Osteoblast (primary cell): ENCODE measurements at regions not wholly inside any gene's neighbourhood (a gene's known extent, or its start where the extent isn't known, plus 50 kb on each side); places are given as distances from the start of the nearest gene placed in this dataset.

ENCODE experiments used
- DNase-seq: peaks from one replicate; pipeline ENCODE4 v3.0.0; 2011; ENCODE audit warnings: low spot score, mixed read lengths; ENCODE audit not compliant: insufficient read length; ENCODE audit errors: missing footprints
- H2AFZ ChIP-seq: 2 replicates; pipeline ENCODE4 v1.6.0; 2011; ENCODE audit warnings: mild to moderate bottlenecking, low read length
- H3K27ac ChIP-seq: 2 replicates; pipeline ENCODE4 v1.5.1; 2011; ENCODE audit warnings: mild to moderate bottlenecking, low read depth, low read length, moderate library complexity
- H3K27me3 ChIP-seq: 2 replicates; pipeline ENCODE4 v1.6.0; 2012; ENCODE audit warnings: mild to moderate bottlenecking, control low read depth, inconsistent platforms, low read length, moderate library complexity; ENCODE audit not compliant: insufficient read depth
- H3K36me3 ChIP-seq: 2 replicates; pipeline ENCODE4 v1.5.1; 2011; ENCODE audit warnings: mild to moderate bottlenecking, low read length, control low read depth, moderate library complexity; ENCODE audit not compliant: insufficient read depth
- H3K4me1 ChIP-seq: 2 replicates; pipeline ENCODE4 v1.5.1; 2011; ENCODE audit warnings: mild to moderate bottlenecking, low read length, control low read depth, moderate library complexity; ENCODE audit not compliant: insufficient read depth
- H3K4me2 ChIP-seq: 2 replicates; pipeline ENCODE4 v1.6.0; 2011; ENCODE audit warnings: mild to moderate bottlenecking, low read length; ENCODE audit not compliant: insufficient read depth
- H3K4me3 ChIP-seq: fragments of 200-600 bp; sonication (generic); 3 replicates; pipeline ENCODE4 v1.5.1; 2012; ENCODE audit warnings: mild to moderate bottlenecking, low read length, inconsistent platforms; ENCODE audit not compliant: insufficient read depth
- H3K79me2 ChIP-seq: 2 replicates; pipeline ENCODE4 v1.6.0; 2012; ENCODE audit warnings: mild to moderate bottlenecking, low read length, control low read depth, inconsistent platforms; ENCODE audit not compliant: insufficient read depth
- H3K9me3 ChIP-seq: 2 replicates; pipeline ENCODE4 v1.5.1; 2011; ENCODE audit warnings: low read depth, low read length, control low read depth
- H4K20me1 ChIP-seq: 2 replicates; pipeline ENCODE4 v1.6.0; 2012; ENCODE audit warnings: mild to moderate bottlenecking, low read length, control low read depth; ENCODE audit not compliant: insufficient read depth
- CTCF ChIP-seq: IDR thresholded peaks from 2 replicates; pipeline ENCODE4 v1.5.1; 2011; ENCODE audit warnings: mild to moderate bottlenecking, low read depth, low read length, moderate library complexity; ENCODE audit errors: extremely low read depth

GRCh38 chr10:113320211-113320610, 232.6 kb upstream of the HABP2 start:
- Histone ChIP-seq H3K4me2 (no peak overlapping the region), H4K20me1 (no peaks in the 10 kb centered on the region), H2AFZ (no peak overlapping the region), H3K4me1 (no peaks in the 10 kb centered on the region), H3K27me3 (peaks cover 20% of the 10 kb centered on the region), H3K9me3 (no peaks in the 10 kb centered on the region), H3K27ac (no peak overlapping the region), H3K79me2 (no peaks in the 10 kb centered on the region), H3K4me3 (no peak overlapping the region), H3K36me3 (no peaks in the 10 kb centered on the region)
- no peak for DNase-seq
- TF ChIP-seq CTCF = no peak

- H3K27me3 ChIP-seq = peaks cover 20% of the 10 kb centered on the region
- peaks cover 7% of the 10 kb centered on the region for H3K4me1 ChIP-seq
- H3K9me3 ChIP-seq = no peaks in the 10 kb centered on the region
- H2AFZ ChIP-seq = no peak overlapping the region
- H4K20me1 ChIP-seq = no peaks in the 10 kb centered on the region
- no peak for TF ChIP-seq CTCF
- no peaks in the 10 kb centered on the region for H3K79me2 ChIP-seq
- no peak for DNase-seq
- no peak overlapping the region for H3K27ac ChIP-seq
- H3K4me3 ChIP-seq = no peak overlapping the region
- H3K4me2 ChIP-seq = no peak overlapping the region
- no peaks in the 10 kb centered on the region for H3K36me3 ChIP-seq
Observed at GRCh38 chr10:113320987-113321386, 231.9 kb upstream of the HABP2 start.

- Histone ChIP-seq H2AFZ (no peak overlapping the region), H3K27ac (no peak overlapping the region), H3K36me3 (no peaks in the 10 kb centered on the region), H3K4me1 (peaks cover 19% of the 10 kb centered on the region), H3K4me3 (no peak overlapping the region), H4K20me1 (no peaks in the 10 kb centered on the region), H3K27me3 (peaks cover 14% of the 10 kb centered on the region), H3K9me3 (no peaks in the 10 kb centered on the region), H3K79me2 (no peaks in the 10 kb centered on the region), H3K4me2 (no peak overlapping the region)
- no peak for DNase-seq
- TF ChIP-seq CTCF = no peak
Observed at GRCh38 chr10:113322843-113323242, 230.0 kb upstream of the HABP2 start.

- Histone ChIP-seq H2AFZ (no peak overlapping the region), H3K27ac (no peak overlapping the region), H3K79me2 (no peaks in the 10 kb centered on the region), H3K4me1 (peaks cover 24% of the 10 kb centered on the region), H3K9me3 (no peaks in the 10 kb centered on the region), H4K20me1 (no peaks in the 10 kb centered on the region), H3K4me2 (no peak overlapping the region), H3K4me3 (no peak overlapping the region), H3K27me3 (peaks cover 14% of the 10 kb centered on the region), H3K36me3 (no peaks in the 10 kb centered on the region)
- DNase-seq = no peak
- TF ChIP-seq CTCF = no peak
Observed at GRCh38 chr10:113323985-113324384, 228.9 kb upstream of the HABP2 start.
